Astrocyte (in vitro differentiated cells and primary cell): ENCODE measurements at regions not wholly inside any gene's neighbourhood (a gene's known extent, or its start where the extent isn't known, plus 50 kb on each side); places are given as distances from the start of the nearest gene placed in this dataset.

Experiments used
- DNase-seq: peaks from one replicate; pipeline ENCODE4 v3.0.0-alpha.2; 2010; ENCODE audit warnings: low read depth
- FAIRE-seq: peaks from 2 replicates; lab custom pipeline; 2011; peaks lifted over from hg19 to GRCh38; lab: Jason Lieb, UNC
- H2AFZ ChIP-seq: 2 replicates; pipeline ENCODE4 v1.6.0; 2012; ENCODE audit warnings: low read depth, low read length, inconsistent platforms
- H3K27ac ChIP-seq: 2 replicates; pipeline ENCODE4 v1.5.1; 2011; ENCODE audit warnings: low read depth, low read length, inconsistent platforms
- H3K27me3 ChIP-seq: 2 replicates; pipeline ENCODE4 v1.6.0; 2011; ENCODE audit warnings: low read length, inconsistent platforms; ENCODE audit not compliant: insufficient read depth
- H3K36me3 ChIP-seq: 2 replicates; pipeline ENCODE4 v1.5.1; 2011; ENCODE audit warnings: low read length, inconsistent platforms; ENCODE audit not compliant: insufficient read depth
- H3K4me1 ChIP-seq: 2 replicates; pipeline ENCODE4 v1.5.1; 2011; ENCODE audit warnings: low read length, inconsistent platforms; ENCODE audit not compliant: insufficient read depth
- H3K4me2 ChIP-seq: 2 replicates; pipeline ENCODE4 v1.6.0; 2012; ENCODE audit warnings: low read length, inconsistent platforms
- H3K4me3 ChIP-seq: 2 replicates; pipeline ENCODE4 v1.5.1; 2011; ENCODE audit warnings: low read depth, mild to moderate bottlenecking, low read length, inconsistent platforms; ENCODE audit not compliant: insufficient read depth
- H3K79me2 ChIP-seq: 2 replicates; pipeline ENCODE4 v1.6.0; 2012; ENCODE audit warnings: mild to moderate bottlenecking, low read length, inconsistent platforms; ENCODE audit not compliant: insufficient read depth
- H3K9ac ChIP-seq: 2 replicates; pipeline ENCODE4 v1.6.0; 2012; ENCODE audit warnings: mild to moderate bottlenecking, low read length, inconsistent platforms
- H3K9me3 ChIP-seq: 2 replicates; pipeline ENCODE4 v1.5.1; 2012; ENCODE audit warnings: low read depth, mild to moderate bottlenecking, low read length, inconsistent platforms; ENCODE audit not compliant: insufficient read depth
- H4K20me1 ChIP-seq: 2 replicates; pipeline ENCODE4 v1.6.0; 2012; ENCODE audit warnings: low read length, inconsistent platforms; ENCODE audit not compliant: insufficient read depth
- H3K27ac Mint-ChIP-seq: one replicate; pipeline ENCODE4 v1.8.0; 2021; ENCODE audit warnings: mild to moderate bottlenecking, mixed read lengths; ENCODE audit not compliant: unreplicated experiment
- H3K27me3 Mint-ChIP-seq: one replicate; pipeline ENCODE4 v1.8.0; 2021; ENCODE audit warnings: low read depth, mixed read lengths; ENCODE audit not compliant: unreplicated experiment
- H3K36me3 Mint-ChIP-seq: one replicate; pipeline ENCODE4 v1.8.0; 2021; ENCODE audit warnings: low read depth, mixed read lengths; ENCODE audit not compliant: unreplicated experiment
- H3K4me1 Mint-ChIP-seq: one replicate; pipeline ENCODE4 v1.8.0; 2021; ENCODE audit warnings: low read depth, mixed read lengths; ENCODE audit not compliant: unreplicated experiment
- H3K4me3 Mint-ChIP-seq: one replicate; pipeline ENCODE4 v1.8.0; 2021; ENCODE audit warnings: mild to moderate bottlenecking, moderate library complexity, mixed read lengths; ENCODE audit not compliant: unreplicated experiment
- H3K9me3 Mint-ChIP-seq: one replicate; pipeline ENCODE4 v1.8.0; 2021; ENCODE audit warnings: mild to moderate bottlenecking, mixed read lengths; ENCODE audit not compliant: unreplicated experiment
- EZH2 ChIP-seq: IDR thresholded peaks from 2 replicates; pipeline ENCODE4 v1.6.1; 2012; ENCODE audit warnings: mild to moderate bottlenecking, low read length, inconsistent platforms; ENCODE audit not compliant: insufficient read depth
- TF ChIP-seq, protein P1 (sequence below): IDR thresholded peaks from 2 replicates; pipeline ENCODE4 v1.5.1; 2011; ENCODE audit warnings: low read depth, mild to moderate bottlenecking, inconsistent platforms, low read length, moderate library complexity; ENCODE audit not compliant: insufficient read depth

DNA sequence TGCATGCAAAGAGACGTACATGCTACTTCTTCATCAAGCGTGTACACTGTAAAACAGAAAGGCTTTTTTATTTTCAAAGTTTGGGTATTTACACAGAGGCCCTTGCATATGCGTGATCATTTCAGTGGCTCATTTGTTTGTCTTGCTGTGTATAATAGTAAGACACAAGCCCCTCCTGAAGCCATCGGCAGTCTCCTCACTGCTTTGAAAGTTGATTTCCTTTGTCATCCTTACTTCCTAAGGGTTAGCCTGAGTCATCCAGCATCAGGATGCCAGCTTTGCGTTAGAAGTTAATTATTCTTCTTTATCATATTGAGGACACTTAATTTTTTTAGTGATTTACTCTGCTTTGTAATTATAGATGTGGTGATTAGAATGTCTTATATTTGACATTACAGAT is 72.5 kb upstream of the CTBP2 start:
- H3K27ac ChIP-seq: no peak overlapping the region
- no peaks in the 10 kb centered on the region for H4K20me1 ChIP-seq
- H3K36me3 ChIP-seq: no peaks in the 10 kb centered on the region
- H3K4me1 Mint-ChIP-seq: peaks cover 24% of the 10 kb centered on the region
- no peak overlapping the region for H3K4me3 ChIP-seq
- H3K9me3 Mint-ChIP-seq: no peaks in the 10 kb centered on the region
- H3K4me2 ChIP-seq: peak overlapping the region; percentile 5
- H3K4me3 Mint-ChIP-seq: no peak overlapping the region
- H3K4me1 ChIP-seq: peaks cover 21% of the 10 kb centered on the region
- no peaks in the 10 kb centered on the region for H3K27me3 Mint-ChIP-seq
- DNase-seq: peak; percentile 29
- no peaks in the 10 kb centered on the region for H3K36me3 Mint-ChIP-seq
- H3K9ac ChIP-seq: no peak overlapping the region
- no peaks in the 10 kb centered on the region for H3K79me2 ChIP-seq
- no peak for FAIRE-seq
- no peaks in the 10 kb centered on the region for H3K27me3 ChIP-seq
- no peak overlapping the region for H2AFZ ChIP-seq
- H3K27ac Mint-ChIP-seq: peak overlapping the region; percentile 97
- TF ChIP-seq EZH2: no peak
- TF ChIP-seq, protein P1, sequence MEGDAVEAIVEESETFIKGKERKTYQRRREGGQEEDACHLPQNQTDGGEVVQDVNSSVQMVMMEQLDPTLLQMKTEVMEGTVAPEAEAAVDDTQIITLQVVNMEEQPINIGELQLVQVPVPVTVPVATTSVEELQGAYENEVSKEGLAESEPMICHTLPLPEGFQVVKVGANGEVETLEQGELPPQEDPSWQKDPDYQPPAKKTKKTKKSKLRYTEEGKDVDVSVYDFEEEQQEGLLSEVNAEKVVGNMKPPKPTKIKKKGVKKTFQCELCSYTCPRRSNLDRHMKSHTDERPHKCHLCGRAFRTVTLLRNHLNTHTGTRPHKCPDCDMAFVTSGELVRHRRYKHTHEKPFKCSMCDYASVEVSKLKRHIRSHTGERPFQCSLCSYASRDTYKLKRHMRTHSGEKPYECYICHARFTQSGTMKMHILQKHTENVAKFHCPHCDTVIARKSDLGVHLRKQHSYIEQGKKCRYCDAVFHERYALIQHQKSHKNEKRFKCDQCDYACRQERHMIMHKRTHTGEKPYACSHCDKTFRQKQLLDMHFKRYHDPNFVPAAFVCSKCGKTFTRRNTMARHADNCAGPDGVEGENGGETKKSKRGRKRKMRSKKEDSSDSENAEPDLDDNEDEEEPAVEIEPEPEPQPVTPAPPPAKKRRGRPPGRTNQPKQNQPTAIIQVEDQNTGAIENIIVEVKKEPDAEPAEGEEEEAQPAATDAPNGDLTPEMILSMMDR: no peak
- no peaks in the 10 kb centered on the region for H3K9me3 ChIP-seq

DNA sequence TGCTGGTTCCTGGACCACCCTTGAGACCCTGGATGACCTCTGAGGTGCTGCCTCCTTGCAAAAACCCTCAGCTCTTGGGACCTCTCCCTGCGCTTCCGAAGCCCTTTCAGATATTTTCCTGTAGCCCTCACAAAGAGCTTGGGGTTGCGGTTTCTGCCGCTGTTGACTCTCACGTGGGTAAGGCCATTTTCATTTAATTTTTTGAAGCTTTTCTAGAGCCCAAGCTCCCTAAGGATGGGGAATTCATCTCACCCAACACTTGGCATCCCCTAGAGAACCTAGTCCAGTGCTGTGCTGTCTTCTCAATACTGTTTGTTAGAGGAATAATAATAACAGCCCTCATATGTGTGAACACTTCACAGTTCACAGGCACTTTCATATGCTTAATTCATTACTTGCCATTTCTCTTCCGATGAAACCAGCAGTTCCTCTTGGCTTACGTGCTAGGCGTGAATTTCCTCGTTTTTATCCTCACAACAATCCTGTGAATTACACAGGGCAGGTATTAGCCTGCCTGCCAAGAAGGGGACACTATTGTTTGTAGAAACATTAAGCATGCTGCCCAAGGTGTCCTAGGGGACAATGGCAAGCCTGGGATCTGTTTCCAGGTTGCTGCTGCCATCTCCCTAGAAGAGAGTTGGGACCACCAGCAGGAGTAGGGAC is 71.6 kb upstream of the CTBP2 start:
- Histone ChIP-seq H3K27ac (peak overlapping the region; percentile 25), H3K36me3 (no peaks in the 10 kb centered on the region), H3K79me2 (no peaks in the 10 kb centered on the region), H3K4me3 (no peak overlapping the region), H3K27me3 (no peaks in the 10 kb centered on the region), H3K9ac (no peak overlapping the region), H4K20me1 (no peaks in the 10 kb centered on the region), H3K9me3 (no peaks in the 10 kb centered on the region), H2AFZ (peak overlapping the region; percentile 49), H3K4me1 (peaks cover 21% of the 10 kb centered on the region), H3K4me2 (peak overlapping the region; percentile 36)
- Mint-ChIP-seq H3K27ac (peak overlapping the region; percentile 97), H3K4me1 (peaks cover 24% of the 10 kb centered on the region), H3K9me3 (no peaks in the 10 kb centered on the region), H3K36me3 (no peaks in the 10 kb centered on the region), H3K4me3 (peak overlapping the region; percentile 31), H3K27me3 (peaks cover 2% of the 10 kb centered on the region)
- FAIRE-seq: no peak
- TF ChIP-seq, protein P1: no peak
- no peak for TF ChIP-seq EZH2
- DNase-seq: no peak
